Astrocyte (in vitro differentiated cells and primary cell): ENCODE measurements at regions not wholly inside any gene's neighbourhood (a gene's known extent, or its start where the extent isn't known, plus 50 kb on each side); places are given as distances from the start of the nearest gene placed in this dataset.

Experiments
- CTCF ChIP-seq: IDR thresholded peaks from 2 replicates; pipeline ENCODE4 v1.5.1; 2011; ENCODE audit warnings: low read depth, mild to moderate bottlenecking, inconsistent platforms, low read length, moderate library complexity; ENCODE audit not compliant: insufficient read depth
- EZH2 ChIP-seq: IDR thresholded peaks from 2 replicates; pipeline ENCODE4 v1.6.1; 2012; ENCODE audit warnings: mild to moderate bottlenecking, low read length, inconsistent platforms; ENCODE audit not compliant: insufficient read depth

GRCh38 chr4:189001971-189002450, 862.8 kb downstream of the TRIML1 start:
- TF ChIP-seq CTCF (no peak), EZH2 (no peak)
